ENCODE measurements at regions not wholly inside any gene's neighbourhood (a gene's known extent, or its start where the extent isn't known, plus 50 kb on each side); places are given as distances from the start of the nearest gene placed in this dataset.

GRCh38 chr2:45191146-45191863 is 182.1 kb upstream of the SIX2 start:
- intact Hi-C loops (cut with DNase I), result no loop called here
- TF ChIP-seq POLR2A (IDR thresholded peaks at IDR 0.05), result no peak
- no peak for TF ChIP-seq CTCF (IDR thresholded peaks at IDR 0.05)
- no peak overlapping the region for H3K27ac ChIP-seq
- H3K36me3 ChIP-seq (replicated peaks in 1 of 2), result no peaks in the 10 kb centered on the region
- H3K27me3 ChIP-seq, result no peaks in the 10 kb centered on the region
- DNase-seq, result no peak
- H3K4me1 ChIP-seq (replicated peaks in 1 of 2), result no peaks in the 10 kb centered on the region
- no peaks in the 10 kb centered on the region for H3K9me3 ChIP-seq (replicated peaks in 1 of 3)
- no peak overlapping the region for H3K4me3 ChIP-seq
- 82 to 86% (median 84%) methylated on average over 16 of the region's 16 CpGs for WGBS, 4 donors

- H3K36me3 ChIP-seq (replicated peaks in 1 of 2), result no peaks in the 10 kb centered on the region
- no peaks in the 10 kb centered on the region for H3K27me3 ChIP-seq
- H3K9me3 ChIP-seq (replicated peaks in 1 of 3), result no peaks in the 10 kb centered on the region
- DNase-seq, result no peak
- H3K4me3 ChIP-seq, result no peak overlapping the region
- H3K4me1 ChIP-seq (replicated peaks in 1 of 2), result no peaks in the 10 kb centered on the region
- H3K27ac ChIP-seq, result no peak overlapping the region
- 82 to 87% (median 86%) methylated on average over 6 to 8 of the region's 8 CpGs for WGBS, 4 donors
- no peak for TF ChIP-seq CTCF (IDR thresholded peaks at IDR 0.05)
- no peak for TF ChIP-seq POLR2A (IDR thresholded peaks at IDR 0.05)
- intact Hi-C loops (cut with DNase I), result no loop called here
These were observed 181.3 kb upstream of the SIX2 start for GRCh38 chr2:45190481-45190942.

- no peak for TF ChIP-seq CTCF (IDR thresholded peaks at IDR 0.05)
- TF ChIP-seq POLR2A (IDR thresholded peaks at IDR 0.05), result no peak
- WGBS, 4 donors, result 66 to 79% (median 73%) methylated on average over 5 of the region's 5 CpGs
- no peak overlapping the region for H3K27ac ChIP-seq
- intact Hi-C loops (cut with DNase I), result no loop called here
- H3K27me3 ChIP-seq, result peaks cover 15% of the 10 kb centered on the region
- no peaks in the 10 kb centered on the region for H3K4me1 ChIP-seq (replicated peaks in 1 of 2)
- no peaks in the 10 kb centered on the region for H3K9me3 ChIP-seq (replicated peaks in 1 of 3)
- DNase-seq, result no peak
- H3K4me3 ChIP-seq, result no peak overlapping the region
- H3K36me3 ChIP-seq (replicated peaks in 1 of 2), result no peaks in the 10 kb centered on the region
These were observed 175.4 kb upstream of the SIX2 start for GRCh38 chr2:45184606-45185005.

- Histone ChIP-seq H3K36me3 (replicated peaks in 1 of 2) (no peaks in the 10 kb centered on the region), H3K4me1 (replicated peaks in 1 of 2) (no peaks in the 10 kb centered on the region), H3K27me3 (peaks cover 15% of the 10 kb centered on the region), H3K9me3 (replicated peaks in 1 of 3) (no peaks in the 10 kb centered on the region), H3K4me3 (no peak overlapping the region), H3K27ac (no peak overlapping the region)
- intact Hi-C loops (cut with DNase I), result no loop called here
- 54 to 74% (median 68%) methylated on average over 6 of the region's 6 CpGs for WGBS, 4 donors
- no peak for TF ChIP-seq POLR2A (IDR thresholded peaks at IDR 0.05)
- no peak for TF ChIP-seq CTCF (IDR thresholded peaks at IDR 0.05)
- DNase-seq, result no peak
These were observed 173.5 kb upstream of the SIX2 start for GRCh38 chr2:45182667-45183295.
